NCI-H82 (cell line): ENCODE measurements at regions not wholly inside any gene's neighbourhood (a gene's known extent, or its start where the extent isn't known, plus 50 kb on each side); places are given as distances from the start of the nearest gene placed in this dataset.
A peak's percentile ranks its signal among the peaks of the same experiment; 100 is the strongest.

ENCODE experiments used
- DNase-seq: peaks from one replicate; lab custom pipeline; 2025; lab: John Stamatoyannopoulos, UW

DNA sequence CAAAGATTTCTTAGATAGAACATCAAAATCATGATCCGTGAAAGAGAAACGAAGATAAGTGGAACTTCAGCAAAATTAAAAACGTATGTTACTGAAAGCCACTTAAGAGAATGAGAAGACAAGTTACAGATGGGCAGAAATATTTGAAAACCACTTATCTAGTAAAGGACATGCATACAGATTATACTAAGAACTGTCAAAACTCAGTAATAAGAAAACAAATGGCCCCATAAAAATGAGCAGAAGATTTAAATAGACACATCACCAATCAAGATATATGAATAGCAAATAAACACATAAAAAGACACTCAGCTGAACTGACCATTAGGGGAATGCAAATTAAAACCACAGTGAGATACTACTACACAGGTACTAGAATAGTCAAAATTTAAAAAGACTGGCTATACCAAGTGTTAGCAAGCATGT is 343.7 kb downstream of the PTEN start:
- DNase-seq = no peak

GRCh38 chr10:88209231-88209630 is 345.8 kb downstream of the PTEN start:
- no peak for DNase-seq

DNA sequence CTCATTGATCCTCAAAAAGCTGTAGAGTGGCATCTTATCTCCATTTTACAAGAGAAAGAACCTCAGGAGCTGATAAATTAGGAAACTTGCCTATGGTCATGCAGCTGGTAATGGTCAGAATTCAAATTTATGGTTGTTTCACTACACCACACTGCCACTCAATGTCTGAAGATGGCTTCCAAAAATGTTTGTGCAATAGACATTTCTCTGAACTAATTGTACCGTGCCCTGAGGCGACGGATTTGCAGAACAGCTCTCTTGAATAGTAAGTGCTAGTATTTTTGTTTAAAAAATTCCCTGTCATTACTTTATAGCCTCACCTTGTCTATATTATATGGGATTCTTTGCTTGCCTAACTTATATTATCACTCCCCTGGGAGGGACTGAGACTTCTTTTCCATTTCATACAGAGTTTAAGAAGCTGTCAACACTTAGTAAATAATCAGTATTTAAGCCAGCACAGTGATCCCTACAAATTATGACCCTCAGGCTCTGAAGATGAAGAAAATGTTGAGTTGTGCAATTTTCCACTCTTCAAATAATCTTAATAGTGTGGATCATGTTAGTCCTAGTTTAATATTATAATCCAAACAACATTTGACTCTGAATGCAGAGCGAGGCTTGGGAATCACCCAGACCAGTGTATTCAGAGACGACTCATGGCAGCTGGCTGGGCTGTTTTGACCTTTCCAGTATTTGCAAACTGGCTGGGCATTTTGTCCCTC is 346.6 kb downstream of the PTEN start:
- DNase-seq = no peak

DNA sequence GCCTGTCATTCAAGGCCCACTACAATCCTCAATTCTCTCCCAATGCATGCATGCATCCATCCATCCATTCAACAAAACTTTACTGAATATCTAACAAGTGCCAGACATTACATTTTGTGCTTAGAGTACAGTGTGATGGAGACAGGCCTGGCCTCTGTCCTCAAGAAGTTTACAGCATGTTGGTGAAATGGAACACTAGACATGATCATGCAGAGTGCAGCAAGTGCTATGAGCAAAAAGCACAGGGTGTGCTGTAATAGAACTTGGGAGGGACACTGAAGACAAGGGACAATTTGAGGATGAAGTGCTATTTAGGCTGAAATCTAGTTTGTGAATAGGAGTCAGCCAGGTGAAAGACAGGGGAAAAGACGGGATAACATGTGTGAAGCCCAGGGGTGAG is 347.8 kb downstream of the PTEN start:
- no peak for DNase-seq

DNA sequence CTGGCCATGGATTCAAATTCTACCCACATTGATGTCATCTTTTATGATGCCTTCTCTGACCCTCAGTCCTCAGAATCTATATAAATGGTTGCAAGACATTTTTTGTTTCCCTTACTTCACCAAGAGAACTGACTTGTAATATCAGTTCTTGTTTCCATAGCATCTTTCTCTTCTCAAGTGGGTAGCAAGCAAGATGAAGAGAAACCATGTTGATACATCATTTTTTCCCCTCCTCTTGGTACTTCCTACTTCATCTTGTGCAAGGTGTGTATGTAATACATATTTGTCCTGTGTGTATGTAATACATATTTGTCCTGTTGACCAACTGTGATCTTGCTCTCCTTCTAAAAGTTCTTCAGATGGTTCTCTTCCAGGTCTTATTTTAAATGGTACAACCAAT is 348.6 kb downstream of the PTEN start:
- DNase-seq = no peak

DNA sequence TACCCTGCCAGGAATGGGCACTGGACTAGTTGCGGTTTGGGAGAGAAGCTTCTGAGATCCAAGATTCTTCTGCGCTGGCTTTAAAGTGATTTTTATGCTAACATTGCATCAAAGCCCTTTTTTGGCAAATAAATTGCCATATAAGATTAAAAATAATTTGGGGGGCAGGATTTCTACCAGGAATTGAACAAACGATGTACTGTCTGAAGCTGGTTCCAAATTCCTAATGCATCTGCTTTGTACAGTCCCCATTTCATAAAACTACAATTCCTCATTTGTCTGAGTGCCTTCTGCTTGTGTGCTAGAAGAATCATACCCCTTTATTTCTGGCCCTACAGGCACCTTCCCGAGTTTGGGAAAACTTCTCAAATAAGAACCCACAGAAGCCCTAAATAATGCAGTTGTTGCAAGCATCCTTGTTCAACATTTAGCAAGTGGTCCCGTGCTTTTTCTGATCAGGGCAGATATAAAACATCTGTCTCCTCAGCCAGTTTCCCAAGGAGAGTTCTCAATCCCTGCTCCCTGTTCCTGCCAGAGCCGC is 349.7 kb downstream of the PTEN start:
- DNase-seq = no peak

GRCh38 chr10:88216976-88217375 is 353.6 kb downstream of the PTEN start:
- DNase-seq = peak; percentile 38

DNA sequence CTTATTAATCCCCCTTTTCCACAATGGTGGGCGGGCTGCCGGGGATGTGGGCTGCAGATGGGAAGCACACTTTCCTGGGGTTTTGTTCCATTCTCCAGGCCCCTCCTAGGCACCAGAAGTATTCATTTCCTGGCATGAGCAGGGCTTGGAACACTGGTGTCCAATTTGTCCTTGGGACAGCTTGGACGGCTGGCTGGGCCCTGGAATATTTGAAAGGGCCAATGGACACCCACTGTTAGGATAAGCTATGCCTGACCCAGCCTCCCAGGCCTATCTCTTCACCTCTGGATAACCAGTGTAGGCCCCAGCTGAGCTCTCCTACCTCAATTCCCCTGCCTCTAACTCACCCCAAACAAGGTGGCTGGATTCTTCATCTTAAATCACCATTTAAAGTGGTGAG is 354.9 kb downstream of the PTEN start:
- DNase-seq = no peak

DNA sequence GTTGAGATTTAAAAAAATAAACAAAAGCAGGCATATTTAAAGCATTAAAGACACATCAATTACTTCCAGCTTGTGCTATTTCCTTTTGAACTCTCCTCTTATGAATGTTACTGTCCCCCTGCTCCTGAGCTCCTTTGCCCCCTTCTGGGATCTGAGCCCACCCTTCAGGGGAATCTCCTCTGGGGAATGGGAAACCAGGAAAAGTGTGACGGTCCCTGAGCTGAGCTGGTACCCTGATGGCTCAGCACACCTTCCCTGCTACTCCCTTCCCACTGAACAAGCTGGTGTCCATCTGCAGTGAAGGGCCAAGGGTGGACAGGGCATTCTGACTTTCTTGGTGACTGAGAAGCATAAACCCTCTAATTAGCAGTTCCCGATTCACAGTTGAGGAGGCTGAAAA is 356.3 kb downstream of the PTEN start:
- no peak for DNase-seq

DNA sequence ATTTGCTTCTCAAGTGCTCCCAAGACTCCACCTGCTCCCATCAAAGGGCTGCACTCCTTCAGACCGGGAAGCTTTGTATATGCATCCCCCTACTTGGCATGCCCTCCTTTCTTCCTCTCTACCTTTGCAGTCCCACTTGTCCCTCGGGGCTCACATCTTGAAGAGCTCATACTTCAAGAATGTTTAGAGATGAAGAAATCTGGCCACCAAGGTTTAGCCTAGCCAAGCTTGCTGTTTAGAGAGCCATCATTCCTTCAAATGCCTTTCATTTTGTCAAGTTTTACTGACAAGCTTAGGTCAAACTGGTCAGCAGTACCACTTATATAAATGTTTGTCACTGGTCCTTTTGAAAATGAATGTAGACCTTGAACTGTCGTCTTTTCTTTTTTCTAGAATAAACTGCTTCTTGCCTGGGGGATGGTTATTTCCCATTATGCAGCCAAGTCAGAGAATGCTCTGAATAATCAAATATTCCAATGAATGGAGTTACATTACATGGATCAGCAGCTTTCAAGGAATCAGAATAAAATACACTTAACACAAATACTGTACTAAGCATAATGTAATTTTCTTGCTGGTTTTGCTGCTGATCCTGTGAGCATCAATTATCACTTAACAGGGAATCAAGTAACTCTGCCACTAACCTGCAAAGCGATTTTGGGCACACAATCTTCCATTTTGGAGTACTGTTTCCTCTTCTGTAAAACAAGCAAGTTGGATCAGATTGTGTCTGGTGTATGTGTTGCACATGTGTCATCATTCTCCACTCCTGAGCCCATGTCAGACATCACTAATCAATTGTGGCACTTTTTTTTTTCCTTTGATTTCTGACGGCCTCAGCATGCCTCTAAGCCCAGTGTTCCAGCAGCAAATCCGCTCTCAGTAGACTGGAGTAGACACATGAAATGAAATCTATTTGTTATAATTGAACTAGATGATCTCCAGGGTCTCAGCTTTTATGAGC is 357.9 kb downstream of the PTEN start:
- DNase-seq = no peak

DNA sequence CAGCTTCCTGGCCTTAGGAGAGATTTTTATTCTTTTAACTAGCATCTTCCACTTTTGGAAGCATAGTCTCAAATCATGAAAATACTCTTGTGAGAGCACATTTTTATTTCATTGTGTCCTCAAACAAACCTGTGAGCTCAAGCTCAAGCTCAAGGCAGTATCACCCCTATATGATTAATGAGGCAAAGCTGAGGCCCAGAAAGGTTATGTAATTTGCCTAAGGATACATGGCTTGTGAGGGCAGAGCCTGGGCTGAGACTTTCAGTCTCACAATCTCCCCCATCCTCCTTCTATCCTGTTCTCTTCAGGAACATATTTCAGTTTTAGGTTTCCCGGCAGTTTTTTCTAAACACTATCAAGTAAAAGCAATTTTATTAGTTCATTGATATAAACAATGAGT is 359.5 kb downstream of the PTEN start:
- no peak for DNase-seq
